MCF 10A (cell line): ENCODE measurements at regions not wholly inside any gene's neighbourhood (a gene's known extent, or its start where the extent isn't known, plus 50 kb on each side); places are given as distances from the start of the nearest gene placed in this dataset.

ENCODE experiments used
- BruUV-seq: library from RNA; stranded (reverse); fragments of 400-500 nt; replicated peaks from 2 replicates; lab custom pipeline; 2021; lab: Mats Ljungman, UMichigan
- CTCF ChIA-PET: fragments of 300-600 bp; sonication (Branson Sonifier 250); formaldehyde crosslinking; extraction: SDS; loops from one replicate; lab custom pipeline; 2021; ENCODE audit warnings: antibody characterized with exemption, inconsistent platforms; lab: Yijun Ruan, JAX
- POLR2A ChIA-PET: fragments of 300-600, 350-650 bp; sonication (Branson Sonifier 250); formaldehyde crosslinking; extraction: SDS; loops from one replicate; lab custom pipeline; 2020; ENCODE audit warnings: antibody characterized with exemption, inconsistent platforms; lab: Yijun Ruan, JAX
- DNase-seq: peaks from one replicate; pipeline ENCODE4 v3.0.0-alpha.2; 2018; ENCODE audit not compliant: unreplicated experiment
- H3K27ac Mint-ChIP-seq: one replicate; pipeline ENCODE4 v1.8.0; 2022; ENCODE audit warnings: mild to moderate bottlenecking, low read depth, mixed read lengths; ENCODE audit not compliant: unreplicated experiment
- H3K27me3 Mint-ChIP-seq: one replicate; pipeline ENCODE4 v1.8.0; 2022; ENCODE audit warnings: mixed read lengths; ENCODE audit not compliant: insufficient read depth, unreplicated experiment
- H3K36me3 Mint-ChIP-seq: one replicate; pipeline ENCODE4 v1.8.0; 2022; ENCODE audit warnings: mild to moderate bottlenecking, moderate library complexity, mixed read lengths; ENCODE audit not compliant: insufficient read depth, unreplicated experiment
- H3K4me1 Mint-ChIP-seq: one replicate; pipeline ENCODE4 v1.8.0; 2022; ENCODE audit warnings: mixed read lengths; ENCODE audit not compliant: insufficient read depth, unreplicated experiment
- H3K4me3 Mint-ChIP-seq: one replicate; pipeline ENCODE4 v1.8.0; 2022; ENCODE audit warnings: mild to moderate bottlenecking, moderate library complexity, mixed read lengths; ENCODE audit not compliant: unreplicated experiment
- H3K9me3 Mint-ChIP-seq: one replicate; pipeline ENCODE4 v1.8.0; 2022; ENCODE audit warnings: mixed read lengths; ENCODE audit not compliant: unreplicated experiment
- CTCF ChIP-seq: fragments of 200-600 bp; IDR thresholded peaks from one replicate; pipeline ENCODE4 v1.8.0; 2022; ENCODE audit warnings: antibody characterized with exemption, mild to moderate bottlenecking; ENCODE audit not compliant: unreplicated experiment
- intact Hi-C: fragments of 100-400 bp; cut with micrococcal nuclease; formaldehyde crosslinking; loops from 2 replicates; pipeline ENCODE4 v1.14.1; 2022

DNA sequence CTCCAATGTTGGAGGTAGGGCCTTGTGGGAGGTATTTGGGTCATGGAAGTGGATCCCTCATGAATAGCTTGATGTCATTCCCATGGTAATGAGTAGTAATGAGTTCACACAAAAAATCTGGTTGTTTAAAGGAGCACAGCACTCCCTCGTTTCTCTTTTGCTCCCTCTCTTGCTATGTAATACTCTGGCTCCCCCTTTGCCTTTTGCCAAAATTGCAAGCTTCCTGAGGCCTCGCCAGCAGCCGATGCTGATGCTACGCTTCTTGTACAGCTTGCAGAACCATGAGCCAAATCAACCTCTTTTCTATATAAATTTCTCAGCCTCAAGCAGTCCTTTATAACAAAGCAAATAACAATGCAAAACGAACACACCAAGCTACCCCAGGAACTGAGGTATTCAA is 80.9 kb downstream of the LHX9 start:
- no peak for DNase-seq
- intact Hi-C loops = no loop called here
- no TSS peak for BruUV-seq
- H3K9me3 Mint-ChIP-seq = no peaks in the 10 kb centered on the region
- no peak overlapping the region for H3K4me3 Mint-ChIP-seq
- H3K36me3 Mint-ChIP-seq = no peaks in the 10 kb centered on the region
- H3K27me3 Mint-ChIP-seq = no peaks in the 10 kb centered on the region
- H3K4me1 Mint-ChIP-seq = no peaks in the 10 kb centered on the region
- H3K27ac Mint-ChIP-seq = no peak overlapping the region
- POLR2A ChIA-PET = interaction anchor here (1.0 to 1.6 kb wide), 4 partner anchors 8 to 95 kb away, joined by 3 to 5 read pairs (median 3); partner anchors contain the start of gene C1orf53
- no peak for TF ChIP-seq CTCF
- CTCF ChIA-PET = interaction anchor here (0.5 to 1.8 kb wide), 2 partner anchors 19 to 510 kb away, joined by 3 to 4 read pairs; no protein-coding TSS in a partner anchor

DNA sequence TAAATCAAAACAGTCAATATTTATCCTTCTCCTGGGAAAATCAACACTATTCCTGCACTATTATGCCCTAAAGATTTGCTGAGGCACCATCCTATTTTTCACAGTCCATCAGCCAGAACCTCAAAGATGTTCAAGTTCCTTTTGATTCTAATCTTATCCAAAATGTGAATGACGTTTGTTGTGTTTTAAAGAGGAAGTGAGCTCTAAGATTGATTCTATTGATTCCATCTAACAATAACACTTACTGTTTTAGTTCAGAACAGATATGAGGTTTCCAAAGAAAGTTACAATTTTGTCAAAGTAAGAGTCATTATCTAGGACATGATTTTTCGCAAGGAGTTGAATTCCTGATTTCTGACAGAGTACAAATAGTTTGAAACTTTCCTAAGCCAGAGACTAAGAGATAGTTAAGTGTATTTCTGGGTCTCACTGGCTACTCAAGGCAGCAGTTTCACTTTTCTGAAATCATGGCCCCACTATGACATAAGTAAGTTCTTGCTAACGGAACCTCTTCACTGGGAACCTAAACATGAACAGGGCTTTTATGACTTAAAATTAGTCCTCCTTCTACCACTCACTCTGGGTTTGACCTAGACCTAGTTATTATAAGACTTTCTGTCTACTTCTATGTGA is 84.7 kb downstream of the LHX9 start:
- intact Hi-C loops = no loop called here
- BruUV-seq = no TSS peak
- POLR2A ChIA-PET = no interaction called here
- no peaks in the 10 kb centered on the region for H3K4me1 Mint-ChIP-seq
- DNase-seq = no peak
- H3K27me3 Mint-ChIP-seq = no peaks in the 10 kb centered on the region
- H3K4me3 Mint-ChIP-seq = no peak overlapping the region
- no peaks in the 10 kb centered on the region for H3K9me3 Mint-ChIP-seq
- CTCF ChIA-PET = no interaction called here
- TF ChIP-seq CTCF = no peak
- no peak overlapping the region for H3K27ac Mint-ChIP-seq
- H3K36me3 Mint-ChIP-seq = no peaks in the 10 kb centered on the region

GRCh38 chr1:198003468-198003867 is 86.3 kb downstream of the LHX9 start:
- Mint-ChIP-seq H3K27ac (no peak overlapping the region), H3K27me3 (no peaks in the 10 kb centered on the region), H3K36me3 (no peaks in the 10 kb centered on the region), H3K4me3 (no peak overlapping the region), H3K9me3 (no peaks in the 10 kb centered on the region), H3K4me1 (no peaks in the 10 kb centered on the region)
- no peak for TF ChIP-seq CTCF
- intact Hi-C loops = no loop called here
- BruUV-seq = no TSS peak
- POLR2A ChIA-PET = interaction anchor here (0.6 kb wide), 1 partner anchor 253 kb away, joined by 3 read pairs; no protein-coding TSS in a partner anchor
- CTCF ChIA-PET = interaction anchor here (0.6 to 1.0 kb wide), 4 partner anchors 9 to 168 kb away, joined by 3 to 6 read pairs (median 3); no protein-coding TSS in a partner anchor
- DNase-seq = no peak

DNA sequence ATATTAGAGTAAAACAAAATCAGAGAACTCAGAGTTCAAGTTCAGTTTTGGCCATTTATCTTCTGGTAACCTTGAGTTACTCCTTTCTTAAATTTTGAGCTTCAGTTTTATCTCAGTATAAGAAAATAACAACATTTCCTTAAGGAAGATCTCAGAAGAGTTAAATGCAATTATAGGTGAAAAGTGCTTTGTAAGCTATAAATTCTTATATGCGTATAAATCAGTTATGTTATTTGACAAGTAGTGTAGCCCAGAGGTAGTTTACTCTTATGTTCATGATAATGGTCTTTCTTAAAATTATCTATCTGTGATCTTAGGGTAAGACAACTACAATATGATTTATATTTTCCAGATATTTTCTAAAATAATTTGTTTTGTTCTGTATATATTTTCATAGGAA is 89.8 kb downstream of the LHX9 start:
- intact Hi-C loops = no loop called here
- H3K36me3 Mint-ChIP-seq = no peaks in the 10 kb centered on the region
- TF ChIP-seq CTCF = no peak
- H3K27ac Mint-ChIP-seq = no peak overlapping the region
- no TSS peak for BruUV-seq
- no peaks in the 10 kb centered on the region for H3K4me1 Mint-ChIP-seq
- ChIA-PET POLR2A (interaction anchor here (0.5 to 1.8 kb wide), 2 partner anchors 10 to 63 kb away, joined by 3 to 5 read pairs; no protein-coding TSS in a partner anchor), CTCF (interaction anchor here (0.7 to 1.1 kb wide), 2 partner anchors 12 to 81 kb away, joined by 3 read pairs; no protein-coding TSS in a partner anchor)
- H3K4me3 Mint-ChIP-seq = no peak overlapping the region
- peaks cover 7% of the 10 kb centered on the region for H3K9me3 Mint-ChIP-seq
- DNase-seq = no peak
- no peaks in the 10 kb centered on the region for H3K27me3 Mint-ChIP-seq
